Neutrophil (primary cell): ENCODE measurements at regions not wholly inside any gene's neighbourhood (a gene's known extent, or its start where the extent isn't known, plus 50 kb on each side); places are given as distances from the start of the nearest gene placed in this dataset.

Experiments
- H3K27ac ChIP-seq: fragments of 200-600 bp; sonication (generic); 2 replicates; pipeline ENCODE4 v1.5.1; 2016; ENCODE audit warnings: mild to moderate bottlenecking, moderate library complexity
- H3K27me3 ChIP-seq: fragments of 200-600 bp; sonication (generic); 2 replicates; pipeline ENCODE4 v1.6.0; 2016; ENCODE audit warnings: mild to moderate bottlenecking
- H3K36me3 ChIP-seq: fragments of 200-600 bp; sonication (generic); 2 replicates; pipeline ENCODE4 v1.5.1; 2017
- H3K4me1 ChIP-seq, 2 experiments: fragments of 200-600 bp in 1 of 2; sonication (generic) in 1 of 2; 1 replicate in 1 of 2; 2 replicates in 1 of 2; pipeline versions ENCODE4 v1.5.1 to v1.6.1; 2013 to 2016; ENCODE audit warnings: low read depth in 1 of 2, low read length in 1 of 2, mild to moderate bottlenecking in 1 of 2, moderate library complexity in 1 of 2; ENCODE audit not compliant: control insufficient read depth in 1 of 2, insufficient read depth in 1 of 2
- H3K4me3 ChIP-seq, 2 experiments: fragments of 200-600 bp in 1 of 2; sonication (generic) in 1 of 2; 1 replicate in 1 of 2; 2 replicates in 1 of 2; pipeline ENCODE4 v1.5.1; 2013 to 2016; ENCODE audit warnings: low read depth in 1 of 2, low read length in 1 of 2, mild to moderate bottlenecking in 1 of 2, moderate library complexity in 1 of 2
- H3K9me3 ChIP-seq: fragments of 200-600 bp; sonication (generic); 2 replicates; pipeline ENCODE4 v1.5.1; 2016
- TF ChIP-seq, protein P1 (sequence below): fragments of 200-600 bp; sonication (generic); IDR thresholded peaks from 2 replicates; pipeline ENCODE4 v1.5.1; 2016; ENCODE audit warnings: antibody characterized with exemption

DNA sequence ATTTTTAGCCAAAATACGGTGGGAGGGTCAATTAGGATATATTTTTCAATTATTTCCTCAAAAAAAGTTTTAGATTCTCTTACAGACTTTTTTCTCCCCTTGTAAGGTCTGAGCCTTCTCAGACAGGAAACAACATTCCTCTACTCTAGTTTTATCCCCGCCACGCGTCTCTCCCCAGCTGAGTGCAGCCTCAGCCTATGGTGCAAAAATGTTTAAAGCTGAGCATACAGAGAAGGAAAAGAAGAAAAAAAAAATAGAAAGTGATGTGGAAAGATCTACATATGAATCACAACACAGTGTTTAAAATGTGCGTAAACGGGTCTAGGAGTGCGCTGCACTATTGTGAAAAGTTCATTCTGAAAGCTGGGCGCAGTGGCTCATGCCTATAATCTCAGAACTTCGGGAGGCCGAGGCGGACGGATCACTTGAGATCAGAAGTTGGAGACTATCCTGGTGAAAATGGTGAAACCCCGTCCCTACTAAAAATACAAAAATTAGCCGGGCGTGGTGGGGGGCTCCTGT is 159.0 kb downstream of the TRIM27 start:
- Histone ChIP-seq H3K27me3 (peaks cover 91% of the 10 kb centered on the region), H3K9me3 (no peaks in the 10 kb centered on the region), H3K4me1 (no peaks in the 10 kb centered on the region), H3K36me3 (no peaks in the 10 kb centered on the region), H3K27ac (no peak overlapping the region), H3K4me3 (no peak overlapping the region)
- TF ChIP-seq, protein P1, sequence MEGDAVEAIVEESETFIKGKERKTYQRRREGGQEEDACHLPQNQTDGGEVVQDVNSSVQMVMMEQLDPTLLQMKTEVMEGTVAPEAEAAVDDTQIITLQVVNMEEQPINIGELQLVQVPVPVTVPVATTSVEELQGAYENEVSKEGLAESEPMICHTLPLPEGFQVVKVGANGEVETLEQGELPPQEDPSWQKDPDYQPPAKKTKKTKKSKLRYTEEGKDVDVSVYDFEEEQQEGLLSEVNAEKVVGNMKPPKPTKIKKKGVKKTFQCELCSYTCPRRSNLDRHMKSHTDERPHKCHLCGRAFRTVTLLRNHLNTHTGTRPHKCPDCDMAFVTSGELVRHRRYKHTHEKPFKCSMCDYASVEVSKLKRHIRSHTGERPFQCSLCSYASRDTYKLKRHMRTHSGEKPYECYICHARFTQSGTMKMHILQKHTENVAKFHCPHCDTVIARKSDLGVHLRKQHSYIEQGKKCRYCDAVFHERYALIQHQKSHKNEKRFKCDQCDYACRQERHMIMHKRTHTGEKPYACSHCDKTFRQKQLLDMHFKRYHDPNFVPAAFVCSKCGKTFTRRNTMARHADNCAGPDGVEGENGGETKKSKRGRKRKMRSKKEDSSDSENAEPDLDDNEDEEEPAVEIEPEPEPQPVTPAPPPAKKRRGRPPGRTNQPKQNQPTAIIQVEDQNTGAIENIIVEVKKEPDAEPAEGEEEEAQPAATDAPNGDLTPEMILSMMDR: no peak

- Histone ChIP-seq H3K36me3 (no peaks in the 10 kb centered on the region), H3K27me3 (peaks cover 94% of the 10 kb centered on the region), H3K4me3 (no peak overlapping the region), H3K9me3 (no peaks in the 10 kb centered on the region), H3K27ac (no peak overlapping the region), H3K4me1 (no peaks in the 10 kb centered on the region)
- TF ChIP-seq, protein P1: no peak
Observed at GRCh38 chr6:28765978-28766351, 157.8 kb downstream of the TRIM27 start.

GRCh38 chr6:28766426-28766825 is 157.4 kb downstream of the TRIM27 start:
- Histone ChIP-seq H3K4me1 (no peaks in the 10 kb centered on the region), H3K9me3 (no peaks in the 10 kb centered on the region), H3K4me3 (no peak overlapping the region), H3K27ac (no peak overlapping the region), H3K36me3 (no peaks in the 10 kb centered on the region), H3K27me3 (peaks cover 96% of the 10 kb centered on the region)
- TF ChIP-seq, protein P1: no peak

DNA sequence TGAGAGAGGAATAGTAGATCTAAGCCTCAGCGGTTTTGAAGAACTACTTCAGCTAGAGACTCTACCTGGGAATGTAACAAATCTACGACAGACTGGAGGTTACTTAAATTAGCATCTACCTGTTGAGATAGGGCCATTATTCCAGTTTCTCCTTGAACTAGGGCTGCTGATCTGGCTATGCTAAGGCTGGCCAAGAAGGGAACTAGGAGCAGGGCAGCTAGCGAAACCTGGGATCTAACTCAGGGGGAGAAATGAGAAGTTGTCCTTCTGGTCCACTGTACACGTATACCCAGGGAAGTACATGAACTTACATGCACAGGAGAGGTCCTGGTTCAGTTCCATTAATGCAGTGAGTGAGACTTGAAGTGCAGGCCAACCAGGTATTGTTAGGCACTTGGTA is 156.7 kb downstream of the TRIM27 start:
- Histone ChIP-seq H3K9me3 (no peaks in the 10 kb centered on the region), H3K4me1 (no peaks in the 10 kb centered on the region), H3K27me3 (peaks cover 96% of the 10 kb centered on the region), H3K4me3 (no peak overlapping the region), H3K36me3 (no peaks in the 10 kb centered on the region), H3K27ac (no peak overlapping the region)
- TF ChIP-seq, protein P1: no peak

DNA sequence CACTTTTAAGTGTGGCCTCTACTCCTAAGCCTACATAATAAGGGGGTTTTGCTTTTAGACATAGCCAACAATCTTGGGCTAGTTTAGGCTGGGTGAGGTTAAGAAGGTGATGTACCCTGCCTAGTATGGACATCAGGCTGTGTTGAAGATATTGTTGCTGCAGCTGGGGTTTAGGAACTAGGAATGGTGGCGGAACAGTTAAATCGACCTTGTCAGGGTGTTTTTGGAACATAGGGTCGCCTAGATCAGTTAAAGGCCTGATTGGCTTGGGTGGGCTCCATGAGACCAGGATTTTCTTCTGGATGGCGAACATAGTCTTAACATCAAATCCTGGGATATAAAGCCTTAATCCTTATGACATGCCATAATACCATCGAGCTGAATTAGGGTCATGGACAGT is 156.1 kb downstream of the TRIM27 start:
- Histone ChIP-seq H3K4me3 (no peak overlapping the region), H3K9me3 (no peaks in the 10 kb centered on the region), H3K36me3 (no peaks in the 10 kb centered on the region), H3K27me3 (peaks cover 100% of the 10 kb centered on the region), H3K4me1 (no peaks in the 10 kb centered on the region), H3K27ac (no peak overlapping the region)
- TF ChIP-seq, protein P1: no peak
